CD4-positive, CD25-positive, alpha-beta regulatory T cell (primary cell): ENCODE measurements at regions not wholly inside any gene's neighbourhood (a gene's known extent, or its start where the extent isn't known, plus 50 kb on each side); places are given as distances from the start of the nearest gene placed in this dataset.
A peak's percentile ranks its signal among the peaks of the same experiment; 100 is the strongest.

Experiments
- ATAC-seq, 2 donors: fragments of 150-1000 bp; cut with Tn5 transposase; one replicate each; pipeline ENCODE4 v1.10.0; 2021; ENCODE audit warnings: low read depth in 2 of 2, moderate number of reproducible peaks in 2 of 2, moderate library complexity in 1 of 2
- DNase-seq, 3 donors: peaks; one replicate each; pipeline versions ENCODE4 v3.0.0 to v3.0.0-alpha.2; 2012 to 2022; ENCODE audit warnings: mixed read lengths in 1 of 3
- H3K27ac ChIP-seq: one replicate; pipeline ENCODE4 v1.7.0; 2013; ENCODE audit warnings: mild to moderate bottlenecking, low read length; ENCODE audit not compliant: insufficient read depth, poor library complexity, severe bottlenecking
- H3K27me3 ChIP-seq: one replicate; pipeline ENCODE4 v1.7.0; 2013; ENCODE audit warnings: low read length; ENCODE audit not compliant: control insufficient read depth, insufficient read depth
- H3K36me3 ChIP-seq: one replicate; pipeline ENCODE4 v1.7.0; 2013; ENCODE audit warnings: mild to moderate bottlenecking, low read length, moderate library complexity; ENCODE audit not compliant: control insufficient read depth, insufficient read depth
- H3K4me1 ChIP-seq: 2 replicates; pipeline ENCODE4 v1.7.0; 2013; ENCODE audit warnings: mild to moderate bottlenecking, low read length; ENCODE audit not compliant: insufficient read depth, control insufficient read depth, poor library complexity, severe bottlenecking
- H3K4me3 ChIP-seq: one replicate; pipeline ENCODE4 v1.7.0; 2013; ENCODE audit warnings: low read depth, mild to moderate bottlenecking, low read length, moderate library complexity
- H3K9me3 ChIP-seq, 2 experiments: 1 replicate in 1 of 2; 2 replicates in 1 of 2; pipeline ENCODE4 v1.7.0; 2013; ENCODE audit warnings: low read length in 2 of 2, mild to moderate bottlenecking in 1 of 2, moderate library complexity in 1 of 2; ENCODE audit not compliant: control insufficient read depth in 2 of 2
- H3K27ac Mint-ChIP-seq, 3 donors: one replicate each; pipeline ENCODE4 v1.8.0; 2020 to 2022; ENCODE audit warnings: mild to moderate bottlenecking in 3 of 3, mixed read lengths in 3 of 3, moderate library complexity in 2 of 3
- H3K27me3 Mint-ChIP-seq: one replicate; pipeline ENCODE4 v1.8.0; 2022; ENCODE audit warnings: mild to moderate bottlenecking, mixed read lengths
- H3K36me3 Mint-ChIP-seq: one replicate; pipeline ENCODE4 v1.8.0; 2020; ENCODE audit warnings: mixed read lengths
- H3K4me1 Mint-ChIP-seq, 4 donors: one replicate each; pipeline ENCODE4 v1.8.0; 2020 to 2022; ENCODE audit warnings: mixed read lengths in 4 of 4, mild to moderate bottlenecking in 1 of 4
- H3K4me3 Mint-ChIP-seq, 4 donors: one replicate each; pipeline ENCODE4 v1.8.0; 2020 to 2022; ENCODE audit warnings: mild to moderate bottlenecking in 4 of 4, mixed read lengths in 4 of 4, moderate library complexity in 3 of 4
- H3K9me3 Mint-ChIP-seq, 7 donors: one replicate each; pipeline ENCODE4 v1.8.0; 2020 to 2022; ENCODE audit warnings: mixed read lengths in 7 of 7, mild to moderate bottlenecking in 3 of 7, moderate library complexity in 2 of 7

GRCh38 chr9:12448246-12448645 lies 244.9 kb upstream of the TYRP1 start:
- Histone ChIP-seq H3K4me3 (no peak overlapping the region), H3K36me3 (no peaks in the 10 kb centered on the region), H3K9me3 (peaks cover 2 to 13% of the 10 kb centered on the region in 2 experiments), H3K27me3 (no peaks in the 10 kb centered on the region), H3K27ac (no peak overlapping the region), H3K4me1 (no peaks in the 10 kb centered on the region)
- DNase-seq (no peak), ATAC-seq (no peak)
- no peaks in the 10 kb centered on the region for H3K36me3 Mint-ChIP-seq
- H3K4me3 Mint-ChIP-seq, result no peak overlapping the region
- peaks cover 0 to 2% (median 0%) of the 10 kb centered on the region in 4 donors for H3K4me1 Mint-ChIP-seq
- H3K9me3 Mint-ChIP-seq, result peaks cover 3 to 34% (median 12%) of the 10 kb centered on the region in 7 donors
- no peaks in the 10 kb centered on the region for H3K27me3 Mint-ChIP-seq
- H3K27ac Mint-ChIP-seq, result no peak overlapping the region

DNA sequence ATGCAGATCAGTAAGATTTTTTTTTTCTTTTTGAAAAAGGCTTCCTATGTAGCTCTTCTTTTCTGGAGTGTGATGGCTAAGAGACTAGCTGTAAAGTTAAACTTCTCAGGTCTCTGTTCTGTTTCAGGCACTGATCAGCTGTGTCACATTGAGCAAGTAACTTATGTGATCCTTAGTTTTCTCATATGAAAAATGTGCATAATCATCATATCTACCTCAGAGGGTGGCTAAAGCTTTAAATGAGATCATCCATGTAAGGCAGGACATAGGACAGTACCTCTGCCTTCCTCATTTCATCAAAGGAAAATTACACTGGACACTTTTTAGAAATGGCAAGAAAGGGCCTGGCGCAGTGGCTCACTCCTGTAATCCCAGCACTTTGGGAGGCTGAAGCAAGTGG lies 235.9 kb upstream of the TYRP1 start:
- H3K27me3 ChIP-seq, result no peaks in the 10 kb centered on the region
- H3K27ac Mint-ChIP-seq, result no peak overlapping the region
- no peaks in the 10 kb centered on the region for H3K36me3 Mint-ChIP-seq
- H3K9me3 Mint-ChIP-seq, result peaks cover 3 to 31% (median 7%) of the 10 kb centered on the region in 7 donors
- DNase-seq (no peak), ATAC-seq (no peak)
- H3K4me3 ChIP-seq, result no peak overlapping the region
- H3K4me1 Mint-ChIP-seq, result no peaks in the 10 kb centered on the region
- no peaks in the 10 kb centered on the region for H3K27me3 Mint-ChIP-seq
- no peak overlapping the region for H3K27ac ChIP-seq
- no peaks in the 10 kb centered on the region for H3K36me3 ChIP-seq
- peaks cover 0 to 2% of the 10 kb centered on the region in 2 experiments for H3K9me3 ChIP-seq
- no peak overlapping the region for H3K4me3 Mint-ChIP-seq
- H3K4me1 ChIP-seq, result no peaks in the 10 kb centered on the region

DNA sequence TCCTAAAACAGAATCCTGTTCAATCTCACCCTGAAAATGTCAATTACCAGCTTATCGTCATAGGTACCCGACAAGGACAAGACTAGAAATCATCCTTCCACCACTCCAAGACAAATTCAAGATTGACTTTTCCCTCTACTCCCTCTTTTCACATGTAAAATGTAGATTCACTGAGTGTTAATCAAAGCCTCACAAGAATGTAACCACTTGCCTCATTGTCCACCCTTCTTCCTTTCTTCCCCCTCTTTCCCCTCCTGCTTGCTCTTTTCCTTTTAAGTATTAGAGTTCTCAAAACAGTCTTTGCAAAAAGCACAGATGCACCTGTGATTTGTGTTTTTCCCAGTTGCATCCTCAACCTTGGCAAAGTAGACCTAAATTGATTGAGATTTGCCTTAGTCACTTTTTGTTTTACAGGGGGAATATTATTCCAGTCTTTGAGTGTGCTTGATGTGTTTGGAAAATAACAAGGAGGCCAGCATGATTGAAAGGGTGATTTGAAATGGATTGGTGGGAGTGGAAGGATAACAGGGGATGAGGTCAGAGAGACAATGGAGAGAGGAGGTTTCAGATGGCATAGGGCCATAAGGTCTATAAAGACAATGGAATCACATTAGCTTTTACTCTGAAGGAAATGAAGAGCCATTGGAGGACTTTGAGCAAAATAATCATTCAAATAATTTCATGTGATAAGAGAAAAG lies 231.3 kb upstream of the TYRP1 start:
- Mint-ChIP-seq H3K27ac (no peak overlapping the region), H3K9me3 (peaks cover 0 to 20% (median 5%) of the 10 kb centered on the region in 7 donors), H3K4me3 (peak overlapping the region in 1 of 4 donors; percentile 69), H3K27me3 (no peaks in the 10 kb centered on the region), H3K36me3 (no peaks in the 10 kb centered on the region), H3K4me1 (no peaks in the 10 kb centered on the region)
- H3K27me3 ChIP-seq, result no peaks in the 10 kb centered on the region
- no peaks in the 10 kb centered on the region for H3K9me3 ChIP-seq
- DNase-seq, result no peak
- no peak for ATAC-seq
- H3K4me1 ChIP-seq, result no peaks in the 10 kb centered on the region
- H3K36me3 ChIP-seq, result no peaks in the 10 kb centered on the region
- H3K4me3 ChIP-seq, result no peak overlapping the region
- H3K27ac ChIP-seq, result no peak overlapping the region

DNA sequence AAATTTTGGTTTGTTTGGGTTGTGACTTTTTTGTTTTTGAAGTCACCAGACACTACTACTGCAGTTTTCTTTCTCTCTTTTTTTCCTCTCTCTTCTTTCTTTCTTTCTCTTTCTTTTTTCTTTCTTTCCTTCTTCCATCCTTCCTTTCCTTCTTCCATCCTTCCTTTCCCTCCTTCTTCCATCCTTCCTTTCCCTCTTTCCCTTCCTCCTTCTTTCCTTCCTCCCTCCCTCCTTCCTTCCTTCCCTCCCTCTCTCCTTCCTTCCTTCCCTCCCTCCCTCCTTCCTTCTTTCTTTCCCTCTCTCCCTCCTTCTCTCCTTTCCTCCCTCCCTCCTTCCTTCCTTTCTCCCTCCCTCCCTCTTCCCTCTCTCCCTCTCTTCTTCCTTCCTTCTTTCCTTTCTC lies 230.3 kb upstream of the TYRP1 start:
- Histone ChIP-seq H3K4me1 (no peaks in the 10 kb centered on the region), H3K4me3 (no peak overlapping the region), H3K27me3 (no peaks in the 10 kb centered on the region), H3K9me3 (no peaks in the 10 kb centered on the region), H3K27ac (no peak overlapping the region), H3K36me3 (no peaks in the 10 kb centered on the region)
- DNase-seq (no peak), ATAC-seq (no peak)
- Mint-ChIP-seq H3K27ac (no peak overlapping the region), H3K36me3 (no peaks in the 10 kb centered on the region), H3K9me3 (peaks cover 0 to 15% (median 5%) of the 10 kb centered on the region in 7 donors), H3K4me1 (no peaks in the 10 kb centered on the region), H3K4me3 (no peak overlapping the region), H3K27me3 (no peaks in the 10 kb centered on the region)

DNA sequence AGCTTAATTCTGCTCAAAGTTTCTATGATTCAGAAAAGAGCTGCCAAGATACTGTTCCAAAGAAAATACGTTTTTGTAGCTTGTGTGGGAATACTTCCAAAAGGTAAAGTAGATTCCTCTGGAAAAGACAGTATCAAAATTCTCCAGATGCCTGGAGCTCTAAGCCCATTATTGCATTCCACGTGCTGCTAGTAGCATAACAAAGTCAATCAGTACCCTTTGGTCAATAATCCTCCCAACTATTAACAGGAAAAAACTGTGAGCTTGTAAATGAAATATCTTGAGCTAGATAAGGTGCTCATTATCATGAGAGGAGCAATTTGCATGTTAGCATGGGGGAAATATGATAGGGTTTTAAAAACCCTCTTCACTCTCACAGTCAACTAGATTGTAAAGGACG lies 229.5 kb upstream of the TYRP1 start:
- peaks cover 0 to 15% (median 5%) of the 10 kb centered on the region in 7 donors for H3K9me3 Mint-ChIP-seq

DNA sequence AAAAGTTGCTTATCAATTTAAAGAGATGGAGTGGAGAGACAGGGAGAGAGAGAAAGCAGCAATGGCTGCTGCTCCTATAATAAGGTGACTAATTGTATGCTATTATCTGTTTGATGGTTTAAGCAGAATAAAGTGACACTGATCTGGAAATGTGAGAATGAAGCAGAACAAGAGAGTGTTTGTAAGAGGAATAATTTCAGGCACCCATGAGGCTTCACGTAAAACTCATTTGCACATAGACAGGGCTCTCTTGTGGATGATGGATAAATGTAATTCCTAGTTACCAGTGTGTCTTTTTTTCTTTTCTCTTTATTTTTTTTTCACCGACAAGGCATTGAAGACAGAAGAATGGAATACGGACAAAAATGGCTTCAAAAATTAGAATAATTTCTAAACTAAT lies 228.8 kb upstream of the TYRP1 start:
- DNase-seq (no peak), ATAC-seq (no peak)
- peaks cover 0 to 15% (median 5%) of the 10 kb centered on the region in 7 donors for H3K9me3 Mint-ChIP-seq
- Histone ChIP-seq H3K4me1 (no peaks in the 10 kb centered on the region), H3K4me3 (no peak overlapping the region), H3K27me3 (no peaks in the 10 kb centered on the region), H3K36me3 (no peaks in the 10 kb centered on the region), H3K9me3 (no peaks in the 10 kb centered on the region), H3K27ac (no peak overlapping the region)
- no peaks in the 10 kb centered on the region for H3K27me3 Mint-ChIP-seq
- no peak overlapping the region for H3K27ac Mint-ChIP-seq
- H3K4me3 Mint-ChIP-seq, result no peak overlapping the region
- no peaks in the 10 kb centered on the region for H3K4me1 Mint-ChIP-seq
- H3K36me3 Mint-ChIP-seq, result no peaks in the 10 kb centered on the region

More for the DNA sequence above, 229.5 kb upstream of the TYRP1 start:
- Histone ChIP-seq H3K9me3 (no peaks in the 10 kb centered on the region), H3K4me1 (no peaks in the 10 kb centered on the region), H3K27ac (no peak overlapping the region), H3K36me3 (no peaks in the 10 kb centered on the region), H3K27me3 (no peaks in the 10 kb centered on the region), H3K4me3 (no peak overlapping the region)
- H3K4me3 Mint-ChIP-seq, result no peak overlapping the region
- H3K36me3 Mint-ChIP-seq, result no peaks in the 10 kb centered on the region
- H3K27me3 Mint-ChIP-seq, result no peaks in the 10 kb centered on the region
- H3K27ac Mint-ChIP-seq, result no peak overlapping the region
- DNase-seq, result no peak
- ATAC-seq, result no peak
- no peaks in the 10 kb centered on the region for H3K4me1 Mint-ChIP-seq

- peaks cover 0 to 17% (median 7%) of the 10 kb centered on the region in 7 donors for H3K9me3 Mint-ChIP-seq
Observed at GRCh38 chr9:12464910-12465512, 228.2 kb upstream of the TYRP1 start.

DNA sequence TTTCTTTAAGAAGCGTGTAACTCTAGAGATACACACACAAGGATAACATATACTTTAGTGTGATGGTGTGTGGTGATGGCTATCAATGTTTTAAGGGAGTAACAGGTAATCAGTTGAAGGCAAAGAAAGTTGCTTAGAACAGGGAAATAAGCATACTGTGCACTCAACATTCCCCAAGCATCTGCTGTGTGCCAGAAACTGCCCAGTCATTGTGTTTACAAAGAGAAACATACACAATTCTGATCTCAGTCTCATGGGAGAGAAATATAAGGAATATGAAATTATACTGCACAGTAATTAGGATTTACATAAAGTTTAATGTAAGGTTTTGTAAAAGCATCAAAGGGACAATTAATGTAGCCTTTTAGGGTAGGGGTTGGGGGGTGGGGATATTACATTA lies 224.1 kb upstream of the TYRP1 start:
- peaks cover 2 to 12% (median 5%) of the 10 kb centered on the region in 7 donors for H3K9me3 Mint-ChIP-seq
- ATAC-seq, result no peak
- no peak for DNase-seq

More at GRCh38 chr9:12464910-12465512, 228.2 kb upstream of the TYRP1 start:
- Histone ChIP-seq H3K36me3 (no peaks in the 10 kb centered on the region), H3K27me3 (no peaks in the 10 kb centered on the region), H3K9me3 (no peaks in the 10 kb centered on the region), H3K27ac (no peak overlapping the region), H3K4me1 (no peaks in the 10 kb centered on the region), H3K4me3 (no peak overlapping the region)
- H3K36me3 Mint-ChIP-seq, result no peaks in the 10 kb centered on the region
- H3K27ac Mint-ChIP-seq, result no peak overlapping the region
- H3K4me1 Mint-ChIP-seq, result no peaks in the 10 kb centered on the region
- H3K4me3 Mint-ChIP-seq, result no peak overlapping the region
- H3K27me3 Mint-ChIP-seq, result no peaks in the 10 kb centered on the region
- DNase-seq, result peak in 1 of 3 donors; percentile 2
- ATAC-seq, result no peak

More for the DNA sequence above, 224.1 kb upstream of the TYRP1 start:
- Histone ChIP-seq H3K4me1 (no peaks in the 10 kb centered on the region), H3K36me3 (no peaks in the 10 kb centered on the region), H3K27me3 (no peaks in the 10 kb centered on the region), H3K9me3 (peaks cover 0 to 4% of the 10 kb centered on the region in 2 experiments), H3K4me3 (no peak overlapping the region), H3K27ac (no peak overlapping the region)
- Mint-ChIP-seq H3K27ac (no peak overlapping the region), H3K36me3 (no peaks in the 10 kb centered on the region), H3K27me3 (no peaks in the 10 kb centered on the region), H3K4me1 (no peaks in the 10 kb centered on the region), H3K4me3 (no peak overlapping the region)
